ENCODE measurements at regions not wholly inside any gene's neighbourhood (a gene's known extent, or its start where the extent isn't known, plus 50 kb on each side); places are given as distances from the start of the nearest gene placed in this dataset.
"Not testable (repeated sequence)": the region's sequence is repeated elsewhere in the genome, so short reads cannot be mapped to it uniquely, and the experiment has no call there.

DNA sequence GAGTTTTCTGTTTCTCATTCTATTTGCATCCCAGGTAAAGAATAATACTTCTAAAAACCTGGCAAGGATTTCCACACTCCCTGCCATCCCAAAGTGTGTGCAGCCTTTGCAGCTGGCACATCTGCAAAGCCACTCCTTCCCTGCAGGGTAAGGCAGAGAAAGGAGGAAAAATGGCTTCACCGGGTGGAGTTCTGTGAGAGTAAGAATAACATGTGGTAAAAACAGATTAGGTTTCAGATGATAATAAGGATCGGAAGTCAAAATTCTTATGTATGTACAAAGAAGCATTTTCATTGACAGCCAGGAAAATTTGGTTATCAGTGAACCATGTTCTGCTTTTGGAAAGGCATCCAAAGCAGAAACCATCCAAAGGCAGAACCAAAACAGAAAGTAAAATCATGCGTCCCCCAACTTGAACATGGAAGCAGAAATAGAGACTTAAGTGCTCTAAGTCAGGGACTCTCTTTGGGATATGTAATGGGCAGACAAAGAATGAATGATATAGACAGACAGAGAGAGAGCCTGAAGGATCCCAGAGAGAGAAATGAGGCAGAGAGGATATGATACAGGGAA, 192.6 kb upstream of the CCDC196 start:
- DNase-seq: no peak

DNA sequence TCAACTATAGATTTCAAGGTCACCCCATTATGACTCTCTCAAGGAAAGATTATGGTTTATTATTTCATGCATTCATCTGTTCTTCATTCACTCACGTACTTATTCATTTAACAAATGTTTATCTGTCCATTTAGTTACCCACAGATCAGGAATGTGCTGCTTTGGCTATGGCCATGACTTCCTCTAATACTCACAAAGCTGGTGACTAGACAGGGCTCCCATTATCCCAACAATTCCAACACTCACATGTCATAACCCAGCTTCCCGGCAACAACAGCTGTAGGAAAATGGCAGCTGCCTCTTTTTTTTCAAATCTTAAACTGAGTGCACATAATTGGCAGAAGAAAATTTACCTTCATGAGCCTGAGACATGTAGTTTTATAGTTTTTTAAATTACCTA, 190.8 kb upstream of the CCDC196 start:
- no peak for DNase-seq

DNA sequence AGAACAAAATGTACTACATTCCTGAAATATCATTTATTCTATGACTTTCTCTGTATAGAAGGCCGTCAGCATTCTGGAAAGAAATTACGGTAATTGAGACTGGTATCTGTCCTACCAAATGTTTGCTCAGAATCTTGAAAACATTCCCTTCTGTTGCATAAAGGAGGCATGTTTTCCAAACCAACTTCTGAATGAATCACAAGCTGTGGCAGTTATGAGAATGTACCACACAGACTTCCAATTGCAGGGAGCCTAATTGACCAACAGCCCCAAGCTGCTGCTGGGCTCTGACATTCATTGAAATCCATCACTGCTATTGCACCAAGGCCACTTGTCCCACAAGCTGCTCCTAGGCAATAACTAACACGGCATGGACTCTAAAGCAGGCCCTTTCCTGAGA, 185.3 kb upstream of the CCDC196 start:
- DNase-seq: no peak

DNA sequence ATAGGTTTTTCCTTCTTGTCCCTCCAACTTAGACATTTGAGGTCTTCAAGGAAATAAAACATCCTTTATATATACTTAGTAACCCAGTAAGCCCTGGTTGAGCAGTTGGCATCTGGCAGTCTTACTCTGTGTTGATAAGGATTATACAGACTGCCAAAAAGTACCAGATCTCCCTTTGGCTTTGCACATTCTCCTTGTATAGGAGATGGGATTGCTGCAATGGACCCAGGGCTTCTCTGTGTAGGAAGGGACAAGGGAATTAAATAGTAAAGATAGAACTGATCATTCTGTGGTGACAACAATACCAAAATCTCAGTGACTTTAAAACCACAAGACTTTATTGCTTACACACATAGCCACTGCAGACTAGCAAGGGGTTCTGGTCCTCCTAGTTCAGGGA, 180.1 kb upstream of the CCDC196 start:
- DNase-seq: no peak

DNA sequence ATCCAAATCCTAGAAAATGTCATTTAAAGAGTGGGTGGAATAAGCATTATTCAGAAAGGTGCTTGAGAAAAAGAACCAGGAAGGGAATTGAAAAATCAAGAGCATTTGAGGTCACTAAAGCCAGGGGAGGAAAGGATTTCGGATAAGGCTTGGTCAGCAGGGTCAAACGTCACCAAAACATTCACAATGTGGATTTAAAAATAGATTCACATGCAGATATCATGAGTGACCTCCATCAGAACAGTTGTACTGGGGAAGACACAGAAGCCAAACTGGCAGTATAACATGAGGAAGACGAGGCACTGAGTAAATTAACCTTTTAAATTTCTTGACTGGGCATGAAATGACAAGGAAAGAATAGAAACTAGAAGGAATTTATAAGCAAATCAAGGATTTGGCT, 175.1 kb upstream of the CCDC196 start:
- DNase-seq: no peak

DNA sequence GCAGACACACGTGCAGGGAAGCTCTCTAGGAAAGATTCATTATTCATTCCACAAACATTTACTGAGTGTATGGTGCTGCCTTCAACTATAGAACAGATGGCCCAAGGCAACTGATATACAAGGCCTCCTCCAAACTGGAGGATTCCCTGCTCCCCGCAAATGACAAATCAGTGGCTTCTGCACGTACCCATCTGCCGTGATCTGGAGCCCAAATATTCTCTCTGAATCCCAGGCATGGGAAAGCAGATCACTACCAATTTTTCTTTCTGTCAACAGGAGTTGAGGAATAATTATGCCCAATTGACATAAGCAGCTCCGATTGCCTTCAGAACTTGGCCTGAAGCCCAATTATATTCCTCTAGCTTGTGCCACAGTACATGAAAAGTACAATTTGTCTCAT, 174.2 kb upstream of the CCDC196 start:
- no peak for DNase-seq

DNA sequence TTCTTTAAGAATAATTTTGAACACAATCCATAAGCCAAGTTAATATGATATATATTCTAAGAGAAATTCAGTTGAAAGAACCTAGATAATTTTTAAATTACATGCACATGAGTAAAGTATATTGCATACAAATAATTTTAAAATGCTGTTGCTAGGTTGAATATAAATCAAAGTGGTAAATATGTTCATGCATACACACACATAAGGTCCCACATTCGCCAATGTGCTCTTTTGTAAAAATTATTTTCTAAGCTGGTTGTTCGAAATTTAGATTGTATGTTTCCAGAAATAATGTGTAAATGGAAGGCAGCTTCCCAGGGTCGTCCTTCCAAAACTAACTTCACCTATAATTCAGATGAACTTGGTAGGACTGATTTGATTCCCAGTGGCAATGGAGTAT, 173.7 kb upstream of the CCDC196 start:
- no peak for DNase-seq

DNA sequence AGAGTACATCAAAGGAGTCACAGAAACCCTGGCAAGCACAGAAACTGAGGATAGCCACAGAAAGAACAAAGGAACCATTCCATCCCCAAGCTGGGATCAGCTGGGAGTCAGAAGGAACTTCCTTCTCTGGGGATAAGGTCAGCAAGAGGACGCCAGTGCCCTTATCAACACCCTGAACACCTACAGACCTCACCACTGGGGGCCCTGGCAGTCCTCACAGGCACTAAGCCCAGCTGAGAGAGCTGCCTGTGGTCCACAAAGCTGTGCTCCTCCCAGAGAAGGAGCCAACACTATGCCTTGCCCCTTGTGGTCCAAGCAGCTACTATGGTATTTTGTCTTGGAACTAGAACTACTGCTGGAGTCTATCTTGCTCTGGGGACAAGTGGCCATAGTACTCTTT, 171.1 kb upstream of the CCDC196 start:
- no peak for DNase-seq

DNA sequence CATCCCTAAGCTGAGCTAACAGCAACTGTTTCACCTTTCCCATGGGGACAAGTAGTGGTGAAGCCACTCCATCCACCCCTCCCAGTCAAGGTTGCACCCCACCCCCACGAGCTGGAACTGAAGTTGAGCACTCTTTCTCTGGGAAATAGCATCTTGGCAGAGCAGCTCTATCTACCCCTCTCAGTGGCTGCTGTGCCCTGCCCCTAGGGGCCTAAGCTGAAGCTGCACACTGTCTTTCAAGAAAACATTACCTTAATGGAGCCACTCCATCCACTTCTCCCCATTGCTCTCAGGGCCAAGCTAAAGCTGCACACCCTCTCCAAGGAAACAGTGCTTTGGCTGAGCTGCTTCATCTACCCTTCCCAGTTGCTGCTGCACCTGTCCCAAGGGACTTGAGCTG, 170.6 kb upstream of the CCDC196 start:
- DNase-seq: no peak

DNA sequence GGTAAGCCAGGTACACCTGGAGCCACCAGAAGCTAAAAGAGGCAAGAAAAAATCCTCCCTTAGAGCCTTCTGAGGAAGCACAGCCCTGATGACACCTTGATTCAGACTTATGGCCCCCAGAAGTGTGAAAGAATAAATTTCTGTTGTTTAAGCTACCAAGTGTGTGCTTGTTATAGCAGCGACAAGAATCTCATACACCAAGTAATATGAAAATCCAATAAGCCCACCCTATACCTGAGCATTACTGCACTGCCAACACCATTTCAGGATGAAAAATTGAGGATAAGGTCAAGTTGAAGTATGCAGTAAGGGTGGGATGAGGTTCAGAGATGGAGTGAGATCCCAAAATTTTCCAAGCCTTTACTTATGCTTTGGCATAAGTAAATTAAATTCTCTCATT, 163.6 kb upstream of the CCDC196 start:
- no peak for DNase-seq

DNA sequence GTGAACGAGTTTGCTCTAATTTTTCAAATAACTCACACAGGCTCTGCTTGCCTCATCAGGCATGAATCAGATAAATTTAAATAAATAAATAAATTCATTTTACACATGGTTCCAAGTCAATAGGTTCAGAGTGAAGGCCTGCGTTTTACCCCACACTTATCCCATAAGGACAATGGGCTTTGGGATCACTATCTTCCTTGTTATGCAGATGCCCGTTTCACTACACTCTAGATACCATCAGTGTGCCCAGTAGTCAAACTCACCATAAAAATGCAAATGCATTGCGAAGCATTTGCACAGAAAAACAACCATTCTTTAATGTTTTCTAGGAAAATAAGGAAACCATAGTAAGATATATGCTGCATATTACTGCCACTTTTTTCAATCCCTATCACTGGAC, 155.9 kb upstream of the CCDC196 start:
- no peak for DNase-seq

DNA sequence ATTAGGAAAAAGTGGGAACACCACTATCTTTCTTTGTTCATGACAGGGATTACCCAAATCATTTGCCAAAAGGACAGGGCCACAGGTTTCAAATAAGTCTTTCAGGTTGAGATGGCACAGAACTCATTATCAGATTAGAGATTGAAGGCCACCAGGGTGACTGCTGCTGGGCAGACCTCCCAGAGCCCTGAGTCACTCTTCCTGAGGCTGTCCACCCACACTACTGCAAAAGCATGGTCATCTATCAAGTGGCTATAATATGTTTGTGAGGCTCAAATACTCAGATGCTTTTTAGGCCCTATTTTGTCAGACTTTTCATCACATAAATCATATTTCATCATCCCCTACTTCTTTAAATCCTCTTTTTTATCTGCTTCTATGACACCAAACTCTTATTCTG, 155.3 kb upstream of the CCDC196 start:
- no peak for DNase-seq

DNA sequence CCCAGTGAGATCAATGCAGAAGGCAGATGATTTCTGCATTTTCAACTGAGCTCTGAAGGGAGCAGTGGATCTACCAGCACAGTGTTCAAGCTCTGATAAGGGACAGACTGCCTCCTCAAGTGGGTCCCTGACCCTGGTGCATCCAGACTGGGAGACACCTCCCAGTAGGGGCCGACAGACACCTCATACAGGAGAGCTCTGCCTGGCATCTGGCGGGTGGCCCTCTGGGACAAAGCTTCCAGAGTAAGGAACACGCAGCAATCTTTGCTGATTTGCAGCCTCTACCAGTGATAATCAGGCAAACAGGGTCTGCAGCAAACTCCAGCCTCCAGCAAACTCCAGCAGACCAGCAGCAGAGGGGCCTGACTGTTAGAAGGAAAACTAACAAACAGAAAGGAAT, 152.9 kb upstream of the CCDC196 start:
- not testable (repeated sequence) for DNase-seq

DNA sequence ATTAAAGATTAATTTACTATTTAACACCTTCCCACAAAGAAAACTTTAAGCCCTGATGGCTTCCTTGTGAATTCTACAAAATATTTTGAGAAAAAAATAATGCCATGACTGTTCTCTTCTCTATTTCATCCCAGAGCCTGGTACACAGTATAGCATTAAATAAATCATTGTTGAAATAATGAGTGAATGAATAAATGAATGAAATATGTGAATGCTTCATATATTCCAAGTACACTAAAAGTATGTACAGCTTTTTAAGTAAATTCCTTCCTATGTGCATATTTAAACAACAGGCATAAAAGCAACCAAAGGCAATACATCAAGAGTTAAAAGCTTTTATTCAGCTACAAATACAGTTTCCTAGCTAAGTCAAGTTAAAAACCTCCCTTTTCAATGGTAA, 144.9 kb upstream of the CCDC196 start:
- no peak for DNase-seq

DNA sequence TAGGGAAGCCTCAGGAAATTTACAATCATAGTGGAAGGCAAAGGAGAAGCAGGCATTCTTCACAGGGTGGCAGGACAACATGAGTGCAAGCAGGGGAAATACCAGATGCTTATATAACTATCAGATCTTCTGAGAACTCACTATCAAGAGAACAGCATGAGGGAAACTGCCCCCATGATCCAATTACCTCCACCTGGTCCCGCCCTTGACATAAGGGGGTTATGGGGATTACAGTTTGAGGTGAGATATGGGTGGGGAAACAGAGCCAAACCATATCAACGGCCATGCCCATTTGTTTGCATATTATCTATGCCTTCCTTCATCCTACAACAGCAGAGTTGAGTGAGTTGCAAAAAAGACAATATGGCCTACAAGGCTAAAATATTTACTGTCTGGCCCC, 140.2 kb upstream of the CCDC196 start:
- no peak for DNase-seq

DNA sequence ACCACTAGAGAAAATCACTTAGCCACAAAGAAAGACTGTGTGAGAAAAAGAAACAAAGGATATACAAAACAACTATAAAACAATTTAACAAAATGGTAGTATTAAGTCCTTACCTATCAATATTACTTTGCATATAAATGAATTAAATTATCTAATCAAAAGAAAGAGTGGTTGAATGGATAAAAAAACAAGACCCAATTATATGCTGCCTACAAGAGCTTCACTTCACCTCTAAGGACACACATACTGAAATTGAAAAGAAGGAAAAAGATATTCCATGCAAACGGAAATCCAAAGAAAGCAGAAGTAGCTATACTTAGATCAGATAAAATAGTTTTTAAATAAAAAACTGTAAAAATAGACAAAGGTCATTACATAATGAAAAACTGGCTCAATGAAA, 134.9 kb upstream of the CCDC196 start:
- DNase-seq: no peak

DNA sequence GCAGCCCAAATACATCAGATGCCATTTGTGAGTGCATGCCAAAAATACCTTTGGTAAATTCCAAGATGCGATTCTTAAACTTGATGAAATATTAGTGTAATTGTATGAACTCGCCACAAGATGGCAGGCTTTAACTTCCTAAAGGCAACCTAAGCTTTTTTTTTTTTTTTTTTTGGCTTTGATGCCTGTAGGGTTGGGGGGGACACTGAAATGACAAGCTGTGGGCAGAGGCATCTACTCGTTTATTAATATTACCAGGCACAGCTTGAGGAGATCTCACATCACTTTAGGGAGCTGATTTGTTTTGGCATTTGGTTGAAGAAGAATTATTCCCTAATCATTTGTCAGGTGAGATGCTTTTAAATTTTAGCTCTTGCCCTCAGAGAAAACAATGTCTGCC, 126.7 kb upstream of the CCDC196 start:
- DNase-seq: no peak

DNA sequence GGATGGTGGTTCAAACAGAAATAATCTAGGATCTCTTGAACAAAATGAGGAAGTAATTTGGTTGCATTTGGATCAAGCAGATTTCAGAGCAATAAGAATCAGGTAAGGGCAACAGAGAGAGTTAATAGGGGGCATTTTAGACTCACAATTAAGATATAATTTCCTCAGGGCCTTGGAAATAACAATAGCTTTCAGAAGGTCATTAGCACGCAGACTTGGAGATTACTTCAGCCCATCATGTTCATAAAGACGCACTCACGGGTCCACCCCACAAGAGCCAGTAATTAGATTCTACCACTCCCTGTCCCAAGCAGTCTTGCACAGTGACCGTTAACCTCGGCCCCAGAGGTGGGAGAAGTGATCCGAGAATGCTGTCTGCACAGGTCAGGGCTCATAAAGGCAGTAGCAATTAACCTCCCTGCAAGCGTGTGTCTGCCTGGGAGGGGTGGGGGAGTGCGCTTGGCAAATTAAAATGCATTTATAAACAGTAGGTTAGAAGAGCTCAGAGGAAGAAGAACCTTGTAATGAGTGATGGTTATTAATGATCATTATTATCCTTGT, 125.7 kb upstream of the CCDC196 start:
- DNase-seq: no peak

DNA sequence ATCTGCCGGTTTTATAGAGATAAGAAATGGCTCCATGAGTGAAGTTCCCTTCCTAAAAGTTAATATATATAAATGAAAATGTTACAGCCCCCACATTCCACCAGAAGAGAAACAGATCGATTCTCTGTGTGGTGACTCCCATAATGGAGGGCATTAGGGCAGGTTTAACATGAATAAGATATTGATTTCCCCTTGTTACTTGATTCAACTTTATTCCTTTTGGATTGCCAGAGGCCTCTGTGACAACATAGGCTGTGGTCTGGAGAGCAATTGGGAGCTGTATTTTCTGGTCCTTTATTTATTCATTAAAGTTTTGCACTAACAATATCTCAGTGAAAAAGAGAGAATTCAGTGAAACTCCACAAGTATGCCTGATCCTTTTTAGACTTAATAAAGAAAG, 125.2 kb upstream of the CCDC196 start:
- DNase-seq: no peak

DNA sequence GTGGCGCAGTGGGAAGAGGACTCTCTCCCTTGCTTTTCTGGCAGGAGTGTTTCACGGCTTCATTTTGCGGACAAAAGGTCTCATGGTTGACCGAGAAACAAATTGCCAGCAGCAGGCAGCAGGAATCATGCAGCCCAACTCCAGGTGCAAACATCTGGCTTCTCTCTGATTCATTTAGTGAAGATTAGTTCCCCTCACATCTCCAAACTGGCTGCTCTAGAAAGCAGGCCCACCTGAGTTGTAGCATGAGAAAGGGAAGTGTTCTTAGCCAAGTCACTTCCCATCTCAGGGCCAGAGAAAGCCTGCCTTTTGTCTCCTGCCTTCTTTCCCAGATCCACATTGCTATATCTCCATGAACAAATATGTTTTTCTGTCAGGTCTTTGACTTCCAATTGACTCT, 120.8 kb upstream of the CCDC196 start:
- no peak for DNase-seq

DNA sequence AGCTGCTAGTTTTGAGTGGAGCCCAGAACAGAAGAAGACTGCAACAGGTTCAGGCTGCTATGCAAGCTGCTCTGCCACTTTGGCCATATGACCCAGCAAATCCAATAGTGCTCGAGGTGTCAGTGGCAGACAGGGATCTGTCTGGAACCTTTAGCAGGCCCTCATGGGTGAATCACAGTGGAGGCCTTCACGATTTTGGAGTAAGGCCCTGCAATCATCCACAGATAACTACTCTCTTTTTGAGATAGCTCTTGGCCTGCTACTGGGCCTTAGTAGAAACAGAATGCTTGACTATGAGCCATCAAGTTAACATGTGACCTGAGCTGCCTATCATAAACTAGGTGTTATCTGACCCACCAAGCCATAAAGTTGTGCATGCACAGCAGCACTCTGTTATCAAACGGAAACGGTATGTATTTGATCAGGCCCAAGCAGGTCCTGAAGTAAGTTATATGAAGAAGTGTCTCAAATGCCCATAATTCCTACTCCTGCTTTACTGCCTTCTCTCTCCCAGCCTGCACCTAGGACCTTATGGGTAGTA, 116.9 kb upstream of the CCDC196 start:
- no peak for DNase-seq

DNA sequence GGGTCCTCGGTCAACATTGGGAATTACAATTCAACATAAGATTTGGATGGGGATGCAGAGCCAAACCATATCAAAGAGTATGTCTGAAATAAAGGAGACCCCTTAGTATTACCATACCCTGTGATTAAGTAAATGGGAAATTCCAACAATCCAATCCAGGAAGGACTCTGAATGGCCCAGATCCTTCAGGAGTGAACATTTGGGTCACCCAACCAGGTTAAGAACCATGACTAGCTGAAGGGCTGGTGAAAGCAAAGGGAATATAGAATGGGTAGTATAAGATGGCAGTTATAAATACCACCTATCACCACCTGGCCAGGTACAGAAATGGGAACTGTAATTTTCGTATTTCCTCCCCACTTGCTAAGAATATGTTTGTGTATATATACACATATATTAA, 114.4 kb upstream of the CCDC196 start:
- no peak for DNase-seq

DNA sequence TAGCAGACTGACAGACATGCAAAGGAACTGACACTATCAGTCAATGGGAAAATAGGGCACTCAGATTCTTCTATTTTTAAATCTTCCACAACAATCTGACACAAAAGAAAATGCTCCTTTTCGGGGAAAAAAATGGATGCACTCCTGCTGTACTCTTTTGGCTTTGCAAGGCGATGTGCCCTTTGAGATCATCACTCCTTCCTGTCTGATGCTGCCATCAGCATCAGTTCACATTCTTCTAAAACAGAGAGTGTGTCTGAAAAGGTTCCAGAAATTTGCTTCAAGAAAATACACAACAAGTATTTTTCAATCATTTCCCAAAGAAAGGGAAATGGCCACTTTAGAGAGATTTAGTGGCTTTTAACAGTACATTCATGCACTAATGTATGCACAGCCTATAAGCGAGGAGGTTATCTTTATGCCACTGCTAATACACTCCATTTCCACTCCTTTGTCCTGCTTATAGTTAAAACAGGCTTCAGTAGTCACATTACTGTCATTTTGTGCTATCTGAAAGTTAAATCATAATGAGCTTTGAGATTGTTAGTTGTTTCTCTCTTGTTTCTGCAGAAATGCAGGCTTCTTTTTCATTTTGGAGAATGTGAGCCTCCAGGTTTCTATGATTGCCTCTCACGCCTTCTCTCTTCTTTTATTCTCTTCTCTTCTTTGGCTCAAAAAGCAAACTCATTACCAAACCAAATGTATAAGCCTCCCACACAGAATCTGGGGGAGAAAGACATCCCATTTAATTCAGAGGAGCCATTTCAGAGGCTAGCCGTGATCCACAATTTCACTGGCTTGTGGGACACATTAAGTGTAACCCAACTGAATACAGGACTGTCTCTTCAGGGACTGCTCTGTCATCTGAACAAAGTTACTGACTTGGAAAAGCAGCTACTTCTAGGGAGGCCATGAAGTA, 110.9 kb upstream of the CCDC196 start:
- DNase-seq: no peak

DNA sequence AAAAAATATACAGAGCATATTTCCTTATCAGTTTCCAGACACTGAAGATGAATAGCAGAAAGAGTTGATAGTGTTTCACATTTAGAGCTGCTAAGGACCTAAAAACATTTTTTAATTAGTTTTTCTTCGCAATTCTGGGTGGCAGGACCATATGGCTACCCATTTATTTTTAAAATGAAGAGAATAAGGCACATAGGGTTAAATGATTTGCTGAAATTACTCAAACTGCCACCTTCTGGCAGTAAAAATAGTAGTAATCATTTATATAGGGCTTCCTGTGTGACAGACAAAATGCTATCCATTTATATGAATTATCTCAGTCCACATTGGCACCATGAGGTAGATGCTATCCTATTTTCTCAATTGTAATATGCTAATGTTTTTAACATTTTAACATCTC, 108.6 kb upstream of the CCDC196 start:
- DNase-seq: no peak

Measured in bone marrow (tissue), 2 donors.